ENCODE measurements at regions not wholly inside any gene's neighbourhood (a gene's known extent, or its start where the extent isn't known, plus 50 kb on each side); places are given as distances from the start of the nearest gene placed in this dataset.

GRCh38 chr1:213443415-213443814, 392.4 kb downstream of the RPS6KC1 start:
- TF ChIP-seq CTCF (IDR thresholded peaks at IDR 0.05) (no peak), EZH2phosphoT487 (IDR thresholded peaks at IDR 0.05) (no peak)

All from neural progenitor cell (in vitro differentiated cells).